HG02884 (cell line): ENCODE measurements at regions not wholly inside any gene's neighbourhood (a gene's known extent, or its start where the extent isn't known, plus 50 kb on each side); places are given as distances from the start of the nearest gene placed in this dataset.

Experiments
- ATAC-seq: cut with Tn5 transposase; IDR thresholded peaks from one replicate; pipeline ENCODE4 v1.9.1; 2021; ENCODE audit warnings: mild to moderate bottlenecking, moderate library complexity; ENCODE audit not compliant: unreplicated experiment

DNA sequence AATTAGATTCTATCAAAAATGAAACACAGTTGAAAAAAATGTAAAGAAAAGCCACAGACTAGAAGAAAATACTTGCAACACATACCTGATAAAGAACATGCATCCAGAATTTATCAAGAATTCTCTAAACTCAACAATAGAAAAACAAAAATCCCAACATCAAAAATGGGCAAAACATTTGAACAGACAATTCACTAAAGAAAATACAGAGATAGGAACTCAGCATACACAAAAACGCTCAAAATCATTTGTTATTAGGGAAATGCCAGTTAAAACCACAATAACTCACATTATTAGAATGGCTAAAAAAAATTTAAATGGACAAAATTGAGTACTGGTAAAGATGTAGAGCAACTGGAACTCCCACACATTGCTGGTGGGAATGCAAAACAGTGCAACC, 311.0 kb upstream of the PRDM1 start:
- no peak for ATAC-seq

DNA sequence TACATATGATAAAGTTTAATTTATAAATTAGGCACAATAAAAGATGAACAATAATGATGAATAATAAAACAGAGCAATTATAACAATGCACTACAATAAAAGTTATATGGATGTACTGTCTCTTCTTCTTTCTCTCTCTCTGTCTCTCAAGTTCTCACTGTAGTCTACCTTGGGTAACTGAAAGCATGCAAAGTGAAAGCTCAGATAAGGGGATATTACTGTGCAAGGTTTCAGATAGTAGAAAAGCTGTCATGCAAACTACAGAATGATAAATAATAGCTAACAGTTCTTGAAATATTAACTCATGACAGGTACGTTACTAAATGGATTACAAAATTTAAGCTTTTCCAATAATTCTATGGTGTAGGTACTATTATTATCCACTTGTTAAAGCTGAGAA, 311.9 kb upstream of the PRDM1 start:
- no peak for ATAC-seq

DNA sequence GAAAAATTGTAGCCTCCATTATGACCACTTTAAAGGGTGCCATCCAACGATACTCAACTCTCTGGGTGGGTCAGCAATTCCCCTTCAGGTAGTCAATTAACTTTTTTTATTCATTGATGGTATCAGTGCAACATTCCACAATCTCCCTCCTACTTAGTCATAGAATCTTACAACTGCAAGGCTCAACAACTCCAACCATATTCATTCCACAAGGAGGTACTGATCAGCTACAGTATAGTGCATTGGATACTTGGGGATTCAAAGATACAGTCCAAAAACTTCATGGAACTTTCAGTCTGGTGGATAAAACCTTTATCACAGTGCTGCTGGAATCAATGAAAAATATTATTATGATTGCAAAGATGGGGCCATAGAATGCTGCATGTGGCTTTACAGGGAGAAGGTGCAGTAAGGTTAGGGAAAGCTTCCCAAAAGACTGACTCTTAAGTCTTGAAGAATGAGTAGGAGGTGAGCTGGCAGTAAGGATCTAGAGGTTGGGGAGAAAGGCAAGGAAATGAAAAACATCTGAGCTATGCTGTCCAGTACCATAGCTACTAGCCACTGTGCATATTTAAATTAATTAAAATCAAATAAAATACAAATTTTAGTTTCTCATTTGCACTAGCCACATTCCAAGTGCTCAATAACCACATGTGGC, 314.7 kb upstream of the PRDM1 start:
- ATAC-seq: no peak

DNA sequence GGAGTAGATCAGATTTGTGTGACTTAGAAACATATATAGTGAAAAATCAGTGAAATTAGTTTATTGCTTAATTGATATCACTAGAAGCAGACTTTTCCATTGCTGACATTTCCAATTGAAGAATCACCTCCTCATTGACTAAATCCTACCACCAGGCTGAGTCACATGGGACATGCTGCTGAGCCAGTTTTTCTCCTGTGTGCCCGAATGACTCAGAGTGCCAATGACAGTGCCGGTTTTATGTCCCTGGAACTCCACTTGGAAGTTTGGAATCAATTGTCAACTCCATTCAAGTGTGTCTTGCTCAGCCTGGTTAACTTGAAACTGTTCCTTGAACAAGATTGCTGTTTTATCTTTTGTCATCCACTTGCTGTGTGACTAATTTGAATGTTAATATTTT, 316.1 kb upstream of the PRDM1 start:
- ATAC-seq: no peak

DNA sequence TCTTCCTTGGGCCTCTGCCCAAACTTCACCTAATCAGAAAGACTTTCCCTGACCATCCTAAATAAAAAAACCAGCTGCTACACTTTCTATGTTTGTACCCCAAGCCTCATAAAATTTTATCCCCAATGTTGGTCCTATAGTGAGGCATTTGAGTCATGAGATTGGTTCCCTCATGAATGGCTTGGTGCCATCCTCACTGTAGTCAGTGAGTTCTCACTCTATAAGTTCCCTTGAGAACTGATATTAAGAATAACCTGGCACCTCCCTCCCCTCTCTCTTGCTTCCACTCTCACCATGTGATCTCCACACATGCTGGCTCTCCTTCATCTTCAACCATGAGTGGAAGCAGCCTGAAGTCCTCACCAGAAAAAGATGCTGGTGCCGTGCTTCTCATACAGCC, 316.9 kb upstream of the PRDM1 start:
- ATAC-seq: no peak

DNA sequence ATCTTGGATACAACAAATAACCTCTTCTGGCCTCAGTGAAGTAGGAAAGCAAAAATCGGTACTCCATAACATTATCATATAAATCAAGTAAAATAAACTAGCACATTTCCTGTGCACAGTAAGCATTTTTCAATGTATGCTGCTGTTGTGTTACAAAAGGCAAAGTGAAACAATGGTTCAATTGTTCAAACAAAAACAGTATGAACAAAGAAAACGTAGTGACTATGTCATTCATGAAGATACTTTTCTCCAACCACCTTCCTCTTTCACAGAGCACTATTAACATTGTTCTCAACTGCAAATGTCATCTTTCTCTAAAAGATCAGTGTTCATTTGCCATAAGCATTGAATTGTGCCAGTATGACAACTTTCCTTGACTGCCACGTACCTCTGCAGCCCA, 318.6 kb upstream of the PRDM1 start:
- ATAC-seq: no peak

DNA sequence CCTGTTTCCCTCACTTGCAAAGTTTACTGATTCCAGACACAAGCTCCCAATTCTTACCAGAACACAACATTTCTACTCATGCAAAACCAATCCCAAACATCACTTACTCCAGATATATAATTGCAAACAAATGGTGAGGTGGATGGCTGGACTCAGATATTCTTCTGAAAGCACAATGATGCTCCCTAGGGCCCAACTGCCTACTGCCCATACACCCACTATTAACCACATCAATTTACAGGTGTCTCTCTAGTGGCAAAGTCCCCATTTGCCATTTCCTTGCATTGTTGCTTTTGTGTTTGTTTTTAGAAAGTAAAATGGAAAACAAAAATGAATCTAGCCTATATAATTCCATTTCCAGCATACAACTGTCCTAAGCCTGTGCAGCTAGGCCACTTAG, 320.9 kb upstream of the PRDM1 start:
- no peak for ATAC-seq

DNA sequence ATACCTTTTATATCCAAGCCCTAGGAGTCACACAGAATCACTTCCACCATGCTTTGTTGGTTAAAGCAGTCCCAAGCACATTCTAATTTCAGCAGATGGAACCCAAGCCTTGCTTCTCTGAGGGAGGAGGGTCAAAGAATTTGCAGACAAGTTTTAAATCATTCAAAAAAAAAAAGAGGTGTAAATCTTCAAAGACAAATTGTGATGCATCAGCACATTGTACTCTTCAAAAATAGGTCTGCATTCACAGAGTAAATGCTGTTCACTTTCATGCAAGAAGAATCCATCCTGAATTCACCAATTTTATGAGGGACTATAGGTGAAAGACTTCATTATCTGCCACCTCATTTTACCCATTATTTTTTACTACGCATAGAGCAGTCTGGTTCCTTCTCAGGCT, 321.8 kb upstream of the PRDM1 start:
- ATAC-seq: no peak

DNA sequence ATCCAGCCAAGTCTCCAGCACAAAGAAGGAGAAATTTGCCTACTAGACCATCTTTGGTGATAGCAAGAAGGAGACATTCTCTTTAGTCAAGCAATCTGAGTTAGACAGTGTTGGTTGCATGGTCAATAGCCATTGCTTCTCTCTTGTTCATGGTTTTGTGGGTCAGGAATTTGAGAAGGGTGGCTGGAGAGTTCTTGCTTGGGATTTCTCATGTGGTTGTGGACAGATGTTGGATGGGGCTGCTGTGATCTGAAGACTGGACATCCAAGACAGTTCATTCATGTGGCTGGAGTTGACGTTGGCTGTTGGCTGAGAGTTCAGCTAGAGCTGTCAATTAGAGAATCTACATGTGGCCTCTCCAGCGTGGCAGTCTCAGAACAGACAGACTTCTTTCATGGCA, 322.3 kb upstream of the PRDM1 start:
- no peak for ATAC-seq

DNA sequence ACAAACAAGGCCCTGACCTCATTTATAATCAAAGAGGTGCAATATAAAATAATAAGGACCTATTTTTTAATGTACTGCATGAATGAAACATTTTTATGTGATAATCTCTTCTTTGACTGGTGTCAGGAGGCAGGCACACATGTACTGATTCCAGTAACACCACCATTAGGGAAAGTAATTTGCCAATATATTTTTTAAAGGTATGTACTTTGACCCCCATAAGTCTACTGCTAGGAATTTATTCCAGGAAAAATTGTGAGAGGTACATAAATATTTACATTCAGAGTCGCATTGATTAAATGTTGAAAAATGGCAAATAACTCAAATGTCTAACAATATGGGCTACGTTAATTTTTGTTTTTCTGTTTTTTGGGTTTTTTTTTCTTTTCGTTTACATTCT, 325.4 kb upstream of the PRDM1 start:
- no peak for ATAC-seq

DNA sequence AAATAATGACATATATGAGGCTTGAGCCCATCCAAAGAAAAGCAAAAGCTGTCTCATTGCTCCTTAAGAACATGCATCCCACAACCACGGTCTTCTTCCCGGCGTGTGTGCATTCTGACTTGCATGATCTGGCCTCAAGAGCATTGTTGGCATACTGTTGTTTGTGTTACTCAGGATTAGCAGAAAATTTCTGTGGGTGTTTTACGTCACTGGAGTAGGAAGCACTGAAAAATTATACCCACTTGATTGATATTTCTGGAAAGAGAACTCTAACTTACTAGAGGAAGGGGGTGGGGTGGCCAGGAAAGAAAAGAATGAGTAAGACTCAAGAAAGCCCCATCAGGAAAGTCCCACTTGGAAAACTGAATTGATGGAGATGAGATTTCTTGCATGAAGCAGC, 326.2 kb upstream of the PRDM1 start:
- no peak for ATAC-seq

DNA sequence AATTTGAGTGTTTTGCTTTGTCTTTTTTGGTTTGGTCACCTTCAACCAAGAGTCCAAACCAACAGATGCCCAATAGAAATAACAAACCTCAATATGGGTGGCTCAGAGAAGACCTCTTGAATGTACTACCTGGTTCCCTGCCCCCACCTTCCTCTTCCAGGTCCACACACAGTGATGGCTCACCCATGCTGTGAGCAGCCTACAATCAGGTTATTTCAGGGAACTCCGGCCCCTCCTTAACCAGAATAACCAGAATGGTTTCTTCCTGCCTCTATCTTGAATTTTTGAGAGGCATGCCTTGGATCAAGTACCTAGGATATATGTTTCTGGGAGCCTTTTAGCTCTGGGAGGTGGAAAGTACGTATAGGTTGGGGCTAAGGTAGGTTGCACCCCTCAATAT, 327.1 kb upstream of the PRDM1 start:
- ATAC-seq: no peak

DNA sequence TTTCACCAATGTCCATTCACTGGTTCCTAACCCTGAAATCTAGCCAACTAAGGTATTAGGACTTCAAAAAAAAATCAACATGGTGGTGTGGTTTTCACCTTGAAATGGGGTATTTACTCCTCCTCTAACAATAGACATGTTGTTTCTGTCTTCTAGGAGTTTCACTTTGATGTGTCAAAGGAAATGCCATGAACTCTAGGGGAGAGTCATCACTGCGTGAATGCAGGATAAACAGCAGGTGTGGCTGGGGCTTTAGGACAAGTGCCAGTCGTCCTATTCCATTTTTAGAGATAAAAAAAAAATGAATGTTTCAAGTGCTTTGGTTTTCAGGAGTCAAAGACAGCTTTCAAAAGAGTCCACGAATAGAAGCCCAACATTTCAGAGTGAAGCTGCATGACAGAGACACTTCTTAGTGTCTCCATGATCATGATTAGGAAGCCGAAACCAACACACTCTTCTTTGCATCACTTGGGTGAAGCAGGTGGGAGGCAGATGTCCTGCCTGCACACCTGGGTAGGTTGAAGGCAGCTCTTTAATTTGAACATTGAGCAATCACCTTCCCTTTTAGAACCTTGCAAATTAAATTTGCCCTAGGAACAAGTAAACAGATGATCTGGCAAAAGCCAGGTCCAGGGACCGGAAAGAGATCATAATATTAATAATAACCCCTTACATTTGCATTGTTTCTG, 328.5 kb upstream of the PRDM1 start:
- ATAC-seq: peak; percentile 90

DNA sequence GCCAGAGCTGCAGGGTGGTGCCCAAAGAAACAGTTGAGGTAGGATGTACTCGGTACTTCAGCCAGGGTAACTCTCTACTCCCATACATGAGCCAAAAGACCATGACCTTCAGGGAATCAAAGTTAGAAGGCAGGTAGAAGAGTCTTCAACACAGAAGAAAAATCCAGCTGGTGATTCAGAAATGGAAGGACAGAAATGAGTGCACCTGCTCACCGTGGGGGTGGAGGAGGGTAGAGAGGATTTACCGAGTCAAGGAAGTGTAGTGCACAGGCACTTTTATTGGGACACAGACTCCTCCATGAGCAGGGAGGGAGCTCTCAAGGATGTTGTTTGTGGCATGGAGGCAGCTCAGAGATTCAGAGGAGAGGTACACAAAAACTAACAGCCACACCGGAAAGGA, 330.3 kb upstream of the PRDM1 start:
- no peak for ATAC-seq

DNA sequence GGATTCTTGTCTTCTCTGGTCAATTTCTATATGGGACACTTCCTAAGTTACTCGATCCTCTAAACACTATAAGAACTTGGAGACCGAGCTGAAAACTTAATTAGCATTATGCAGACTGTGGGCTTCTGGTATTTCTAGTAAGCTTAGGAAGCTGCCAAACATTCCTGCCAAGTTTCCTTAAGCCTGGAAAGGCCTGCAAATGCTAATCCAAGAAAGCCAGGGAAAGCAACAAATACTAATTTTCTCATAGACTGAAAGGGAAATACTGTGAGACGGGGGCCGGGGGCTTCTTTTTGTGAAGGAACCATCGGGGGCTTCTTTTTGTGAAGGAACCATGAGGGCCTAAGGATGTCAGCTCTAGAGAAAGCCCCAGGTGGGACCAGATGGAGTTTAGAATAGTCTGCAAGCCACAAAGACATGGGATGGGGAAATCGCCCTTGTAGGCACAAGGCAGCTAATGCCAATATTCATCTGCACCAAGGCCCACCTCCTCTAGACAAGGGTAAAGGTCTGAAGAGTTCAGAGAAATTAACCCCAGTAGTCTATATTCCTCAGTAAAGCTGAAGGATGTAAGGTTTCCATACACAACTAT, 332.4 kb upstream of the PRDM1 start:
- no peak for ATAC-seq

DNA sequence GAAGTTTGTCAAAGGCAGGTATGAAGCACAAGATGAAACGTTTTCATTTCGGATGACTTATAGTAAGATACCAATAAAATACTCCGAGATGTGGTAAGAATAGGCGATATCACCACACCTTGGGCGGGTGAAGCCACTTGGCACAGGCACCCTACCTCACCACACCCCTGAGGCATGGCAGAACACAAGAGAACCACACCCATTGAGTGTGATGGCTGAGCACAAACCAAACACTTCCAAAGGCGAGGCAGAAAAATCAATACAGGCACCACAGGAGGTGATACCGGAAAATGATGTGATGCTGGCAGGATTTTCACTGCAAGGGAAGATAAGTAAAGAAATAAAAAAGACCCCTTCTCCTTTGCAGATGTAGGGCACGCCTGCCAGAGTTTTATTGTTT, 332.9 kb upstream of the PRDM1 start:
- ATAC-seq: no peak

DNA sequence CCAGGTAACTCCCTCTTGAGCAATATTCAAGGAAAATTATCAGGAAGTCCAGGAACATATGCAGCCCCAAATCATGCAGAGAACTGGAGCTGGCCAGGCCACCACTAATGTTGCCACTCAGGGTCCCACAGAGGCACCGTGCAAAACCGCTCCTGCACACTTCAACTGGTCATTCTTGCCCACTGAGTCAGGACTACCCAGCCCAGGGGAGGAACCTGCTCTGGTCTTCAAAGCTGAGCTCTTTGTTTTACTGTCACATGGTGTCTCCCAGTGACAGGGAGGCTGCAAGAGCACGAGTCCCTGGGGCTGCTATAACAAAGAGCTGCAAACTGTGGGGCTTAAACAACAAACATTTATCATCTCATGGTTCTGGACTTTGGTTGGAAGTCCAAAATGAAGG, 336.0 kb upstream of the PRDM1 start:
- no peak for ATAC-seq

DNA sequence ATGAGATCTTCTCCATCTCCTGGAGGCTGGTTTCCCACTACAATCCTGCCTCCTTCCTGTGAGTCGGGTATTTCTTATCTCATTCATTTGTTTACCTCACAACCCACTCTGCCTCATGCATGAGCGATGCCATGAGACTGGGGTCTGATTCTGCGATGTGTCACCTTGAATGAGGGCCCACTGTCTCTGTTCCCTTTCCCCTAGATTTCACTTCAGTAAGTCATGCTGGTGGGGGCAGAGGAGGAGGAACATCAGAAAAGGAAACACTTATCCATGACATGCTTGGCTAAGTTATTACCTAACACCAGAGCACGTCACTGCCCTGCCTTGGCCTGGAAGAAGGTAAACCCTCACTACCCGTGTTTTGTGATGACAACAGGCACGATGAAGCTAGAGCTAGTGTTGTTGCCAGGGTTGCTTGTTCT, 337.4 kb upstream of the PRDM1 start:
- no peak for ATAC-seq

DNA sequence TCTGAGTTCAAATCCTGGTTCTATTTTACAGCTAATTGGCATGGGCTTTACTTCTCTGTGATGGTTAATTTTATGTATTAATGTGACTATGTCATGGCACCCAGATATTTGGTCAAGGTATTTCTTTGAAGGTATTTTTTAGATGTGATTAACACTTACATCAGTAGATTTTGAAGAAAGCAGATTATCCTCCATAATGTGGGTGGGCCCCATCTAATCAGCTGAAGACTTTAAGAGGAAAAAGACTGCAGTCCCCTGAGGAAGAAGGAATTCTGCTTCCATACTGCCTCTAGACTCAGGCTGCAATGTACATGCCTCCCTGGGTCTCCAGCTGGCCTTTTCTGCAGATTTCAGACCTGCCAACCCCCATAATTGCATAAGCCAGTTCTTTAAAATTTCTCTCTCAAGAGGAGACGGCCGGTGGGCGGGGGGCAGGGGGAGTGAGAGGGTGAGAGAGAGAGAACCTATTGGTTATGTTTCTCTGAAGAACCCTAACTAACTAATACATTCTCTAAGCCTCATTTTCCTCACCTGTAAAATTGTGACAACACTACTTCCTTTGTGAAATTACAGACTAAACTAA, 338.2 kb upstream of the PRDM1 start:
- no peak for ATAC-seq

DNA sequence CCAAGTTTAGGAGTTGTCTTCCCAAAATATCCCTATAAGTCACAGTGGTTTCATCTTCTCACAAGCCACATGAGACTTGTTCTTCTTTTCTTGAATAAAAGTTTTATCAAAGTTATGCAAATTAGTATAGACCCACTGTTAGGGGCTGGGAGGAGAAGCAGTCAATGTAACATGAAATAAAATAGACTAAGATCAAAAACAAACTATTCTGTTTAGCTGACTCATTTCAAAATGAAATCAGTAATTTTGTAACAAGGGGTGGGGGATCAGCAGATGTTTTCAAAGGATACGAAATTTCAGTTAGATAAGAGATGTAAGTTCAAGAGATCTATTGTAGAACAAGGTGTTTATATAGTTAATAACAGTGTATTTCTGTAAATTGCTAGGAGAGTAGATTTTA, 339.6 kb upstream of the PRDM1 start:
- no peak for ATAC-seq

DNA sequence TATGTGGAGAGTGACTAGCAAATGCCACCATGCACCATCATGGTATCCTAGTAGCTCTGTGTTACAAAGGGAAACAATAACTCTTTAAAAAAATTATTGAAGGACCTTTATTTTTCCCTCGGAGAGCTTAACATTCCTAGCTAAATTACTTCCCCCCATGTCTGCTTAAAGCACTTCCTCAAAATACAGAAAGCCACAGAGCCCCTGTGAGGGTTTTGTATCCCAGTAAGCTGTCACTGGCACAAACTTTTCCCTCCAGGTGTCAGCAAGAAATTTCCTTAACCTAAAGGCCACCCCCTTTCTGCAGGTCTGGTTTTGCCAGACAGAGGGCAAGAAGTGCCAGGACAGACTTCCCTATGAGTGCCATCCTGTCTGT, 340.0 kb upstream of the PRDM1 start:
- ATAC-seq: no peak

DNA sequence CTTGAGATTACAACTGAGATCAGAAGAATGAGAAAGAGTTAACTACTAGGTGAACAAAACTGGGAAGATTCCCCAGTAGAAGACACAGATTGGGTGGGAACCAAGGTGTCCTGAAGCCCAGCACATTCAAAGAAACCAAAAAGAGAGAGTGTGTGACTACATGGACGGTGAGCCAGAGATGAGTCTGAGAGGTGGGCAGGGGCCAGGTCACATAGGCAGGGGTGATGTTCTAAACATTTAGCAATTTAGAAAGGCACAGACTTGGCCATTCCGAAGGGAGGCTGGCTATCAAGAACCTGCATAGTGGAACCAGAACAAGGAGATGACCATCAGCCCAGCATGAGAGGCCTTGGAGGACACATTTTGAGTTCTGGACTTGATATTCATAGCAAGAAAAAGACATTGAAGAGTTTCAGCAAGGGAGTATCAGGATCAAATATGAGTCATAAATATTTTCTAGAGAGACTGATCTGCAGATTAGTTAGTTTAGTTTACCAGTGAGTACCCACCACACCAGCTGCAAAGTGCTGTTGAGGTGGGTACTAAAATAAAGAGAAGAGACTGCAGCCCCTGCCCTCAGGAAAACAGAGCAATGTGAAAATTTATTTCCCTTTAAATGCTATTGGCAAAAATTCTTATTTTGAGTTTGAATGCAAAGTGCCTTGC, 340.5 kb upstream of the PRDM1 start:
- ATAC-seq: no peak
